ENCODE measurements at regions not wholly inside any gene's neighbourhood (a gene's known extent, or its start where the extent isn't known, plus 50 kb on each side); places are given as distances from the start of the nearest gene placed in this dataset.

- Histone ChIP-seq H2BK20ac (ENCODE audit: low read depth, low read length, poor library complexity, severe bottlenecking) (no peak overlapping the region), H2BK12ac (ENCODE audit: insufficient read length, low read depth, low read length) (no peak overlapping the region), H2AFZ (ENCODE audit: low read length) (no peak overlapping the region), H3K4ac (ENCODE audit: low read depth, low read length) (no peak overlapping the region), H3K18ac (ENCODE audit: insufficient read length, low read depth, low read length) (no peak overlapping the region), H4K5ac (ENCODE audit: insufficient read length, low read depth, low read length) (no peak overlapping the region), H3K27me3 (ENCODE audit: insufficient read depth, low read length) (no peaks in the 10 kb centered on the region), H3K23me2 (ENCODE audit: insufficient read length, low read depth, low read length, poor library complexity, severe bottlenecking) (no peaks in the 10 kb centered on the region), H3K4me1 (ENCODE audit: insufficient read depth, low read length) (no peaks in the 10 kb centered on the region), H2AK5ac (ENCODE audit: insufficient read length, low read length) (no peak overlapping the region), H4K91ac (ENCODE audit: insufficient read length, low read depth, low read length) (no peak overlapping the region), H2BK5ac (ENCODE audit: insufficient read length, low read length) (no peak overlapping the region), H4K8ac (replicated peaks; ENCODE audit: insufficient read length, low read depth, low read length) (no peak overlapping the region), H3K23ac (ENCODE audit: insufficient read length, low read depth, low read length) (no peak overlapping the region), H2BK15ac (ENCODE audit: low read depth, low read length) (no peak overlapping the region), H3K9me3 (ENCODE audit: control insufficient read depth, low read depth, low read length) (no peaks in the 10 kb centered on the region), H3K9ac (ENCODE audit: extremely low read depth, insufficient read length, low read length) (no peak overlapping the region), H3K27ac (ENCODE audit: insufficient read length, low read depth, low read length) (no peak overlapping the region), H3T11ph (ENCODE audit: low read length) (no peak overlapping the region), H4K20me1 (ENCODE audit: control insufficient read depth, insufficient read depth, insufficient read length) (no peaks in the 10 kb centered on the region), H3K56ac (ENCODE audit: insufficient read length, low read depth, low read length) (no peak overlapping the region), H3K79me2 (ENCODE audit: insufficient read depth, low read length) (no peaks in the 10 kb centered on the region), H3K14ac (ENCODE audit: insufficient read depth, low read length) (no peak overlapping the region), H2BK120ac (ENCODE audit: low read depth, low read length, poor library complexity, severe bottlenecking) (no peak overlapping the region), H3K4me2 (ENCODE audit: insufficient read depth, insufficient read length, low read length) (no peak overlapping the region), H3K79me1 (ENCODE audit: insufficient read depth, low read depth, low read length, poor library complexity, severe bottlenecking) (no peaks in the 10 kb centered on the region)
- no CpG with 5 or more reads among the region's 5 CpGs for WGBS (ENCODE audit: extremely low coverage, insufficient read length, low lambda C conversion rate)
- peaks cover 19 to 24% of the 10 kb centered on the region in 2 experiments for H3K9me3 Mint-ChIP-seq
- no peaks in the 10 kb centered on the region for H3K4me1 Mint-ChIP-seq
- DNase-seq, result no peak
- no peak overlapping the region for H3K27ac Mint-ChIP-seq
- no peak overlapping the region for H3K4me3 Mint-ChIP-seq
- TF ChIP-seq, protein P1, sequence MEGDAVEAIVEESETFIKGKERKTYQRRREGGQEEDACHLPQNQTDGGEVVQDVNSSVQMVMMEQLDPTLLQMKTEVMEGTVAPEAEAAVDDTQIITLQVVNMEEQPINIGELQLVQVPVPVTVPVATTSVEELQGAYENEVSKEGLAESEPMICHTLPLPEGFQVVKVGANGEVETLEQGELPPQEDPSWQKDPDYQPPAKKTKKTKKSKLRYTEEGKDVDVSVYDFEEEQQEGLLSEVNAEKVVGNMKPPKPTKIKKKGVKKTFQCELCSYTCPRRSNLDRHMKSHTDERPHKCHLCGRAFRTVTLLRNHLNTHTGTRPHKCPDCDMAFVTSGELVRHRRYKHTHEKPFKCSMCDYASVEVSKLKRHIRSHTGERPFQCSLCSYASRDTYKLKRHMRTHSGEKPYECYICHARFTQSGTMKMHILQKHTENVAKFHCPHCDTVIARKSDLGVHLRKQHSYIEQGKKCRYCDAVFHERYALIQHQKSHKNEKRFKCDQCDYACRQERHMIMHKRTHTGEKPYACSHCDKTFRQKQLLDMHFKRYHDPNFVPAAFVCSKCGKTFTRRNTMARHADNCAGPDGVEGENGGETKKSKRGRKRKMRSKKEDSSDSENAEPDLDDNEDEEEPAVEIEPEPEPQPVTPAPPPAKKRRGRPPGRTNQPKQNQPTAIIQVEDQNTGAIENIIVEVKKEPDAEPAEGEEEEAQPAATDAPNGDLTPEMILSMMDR (conservative IDR thresholded peaks at IDR 0.05), result no peak
- peaks cover 11 to 21% (median 16%) of the 10 kb centered on the region in 3 experiments for H3K36me3 Mint-ChIP-seq (ENCODE audit: insufficient read depth in 1 of 3, low read depth in 3 of 3)
- no peaks in the 10 kb centered on the region for H3K27me3 Mint-ChIP-seq (ENCODE audit: low read depth)
These were observed 151.5 kb upstream of the MGAT4C start for GRCh38 chr12:86407620-86408208.
